ENCODE measurements at regions not wholly inside any gene's neighbourhood (a gene's known extent, or its start where the extent isn't known, plus 50 kb on each side); places are given as distances from the start of the nearest gene placed in this dataset.

- DNase-seq (ENCODE audit: low read depth): no peak
- no peak for TF ChIP-seq CTCF (IDR thresholded peaks at IDR 0.05; ENCODE audit: control insufficient read depth, extremely low read depth, insufficient read depth)
- H3K4me3 ChIP-seq (ENCODE audit: low read depth, low read length): no peak overlapping the region
Observed at GRCh38 chr3:102092617-102093466, 243.5 kb downstream of the NFKBIZ start.

- no peak overlapping the region for H3K4me3 ChIP-seq (ENCODE audit: low read depth, low read length)
- TF ChIP-seq CTCF (IDR thresholded peaks at IDR 0.05; ENCODE audit: control insufficient read depth, extremely low read depth, insufficient read depth): no peak
- DNase-seq (ENCODE audit: low read depth): no peak
Observed at GRCh38 chr3:102094506-102094905, 245.2 kb downstream of the NFKBIZ start.

GRCh38 chr3:102095383-102095782 is 246.1 kb downstream of the NFKBIZ start:
- H3K4me3 ChIP-seq (ENCODE audit: low read depth, low read length): no peak overlapping the region
- no peak for TF ChIP-seq CTCF (IDR thresholded peaks at IDR 0.05; ENCODE audit: control insufficient read depth, extremely low read depth, insufficient read depth)
- DNase-seq (ENCODE audit: low read depth): no peak

- no peak for TF ChIP-seq CTCF (IDR thresholded peaks at IDR 0.05; ENCODE audit: control insufficient read depth, extremely low read depth, insufficient read depth)
- H3K4me3 ChIP-seq (ENCODE audit: low read depth, low read length): no peak overlapping the region
- no peak for DNase-seq (ENCODE audit: low read depth)
Observed at GRCh38 chr3:102096066-102096465, 246.8 kb downstream of the NFKBIZ start.

GRCh38 chr3:102098130-102098885 is 249.0 kb downstream of the NFKBIZ start:
- no peak for DNase-seq (ENCODE audit: low read depth)
- H3K4me3 ChIP-seq (ENCODE audit: low read depth, low read length): no peak overlapping the region
- no peak for TF ChIP-seq CTCF (IDR thresholded peaks at IDR 0.05; ENCODE audit: control insufficient read depth, extremely low read depth, insufficient read depth)

GRCh38 chr3:102099913-102100312 is 250.6 kb downstream of the NFKBIZ start:
- no peak overlapping the region for H3K4me3 ChIP-seq (ENCODE audit: low read depth, low read length)
- TF ChIP-seq CTCF (IDR thresholded peaks at IDR 0.05; ENCODE audit: control insufficient read depth, extremely low read depth, insufficient read depth): no peak
- DNase-seq (ENCODE audit: low read depth): no peak
